ENCODE measurements at regions not wholly inside any gene's neighbourhood (a gene's known extent, or its start where the extent isn't known, plus 50 kb on each side); places are given as distances from the start of the nearest gene placed in this dataset.

DNA sequence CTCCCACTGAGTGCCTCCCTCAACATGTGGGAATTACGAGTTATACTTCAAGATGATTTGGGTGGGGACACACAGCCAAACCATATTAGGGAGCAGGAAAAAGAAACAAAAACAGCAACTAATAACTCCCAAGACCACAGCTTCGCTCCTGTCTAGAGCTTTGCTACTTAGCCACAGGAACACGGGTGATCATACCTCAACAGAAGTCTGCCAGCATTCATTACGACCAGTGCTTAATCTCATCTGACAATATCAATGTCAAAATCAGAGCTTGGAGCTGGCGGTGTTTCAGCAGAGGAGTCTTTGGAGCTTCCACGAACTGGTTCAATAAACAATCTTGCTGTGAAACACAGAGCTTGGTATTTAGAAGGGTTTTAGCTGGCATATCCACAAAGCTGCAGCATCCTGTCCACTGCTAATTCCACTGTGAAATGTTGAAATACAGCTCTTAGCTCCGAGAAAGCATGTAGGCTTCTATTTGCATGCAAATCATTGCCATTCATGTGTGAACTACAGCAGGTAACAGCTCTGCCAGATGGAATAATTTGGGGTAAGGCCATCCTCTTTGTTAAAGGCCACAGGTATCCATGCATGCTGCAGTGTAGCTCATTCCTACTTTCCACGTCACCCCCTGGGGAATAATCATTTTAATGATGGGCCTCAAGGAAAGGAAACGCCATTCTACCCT lies 128.4 kb upstream of the GOT2 start:
- TF ChIP-seq, protein P1, sequence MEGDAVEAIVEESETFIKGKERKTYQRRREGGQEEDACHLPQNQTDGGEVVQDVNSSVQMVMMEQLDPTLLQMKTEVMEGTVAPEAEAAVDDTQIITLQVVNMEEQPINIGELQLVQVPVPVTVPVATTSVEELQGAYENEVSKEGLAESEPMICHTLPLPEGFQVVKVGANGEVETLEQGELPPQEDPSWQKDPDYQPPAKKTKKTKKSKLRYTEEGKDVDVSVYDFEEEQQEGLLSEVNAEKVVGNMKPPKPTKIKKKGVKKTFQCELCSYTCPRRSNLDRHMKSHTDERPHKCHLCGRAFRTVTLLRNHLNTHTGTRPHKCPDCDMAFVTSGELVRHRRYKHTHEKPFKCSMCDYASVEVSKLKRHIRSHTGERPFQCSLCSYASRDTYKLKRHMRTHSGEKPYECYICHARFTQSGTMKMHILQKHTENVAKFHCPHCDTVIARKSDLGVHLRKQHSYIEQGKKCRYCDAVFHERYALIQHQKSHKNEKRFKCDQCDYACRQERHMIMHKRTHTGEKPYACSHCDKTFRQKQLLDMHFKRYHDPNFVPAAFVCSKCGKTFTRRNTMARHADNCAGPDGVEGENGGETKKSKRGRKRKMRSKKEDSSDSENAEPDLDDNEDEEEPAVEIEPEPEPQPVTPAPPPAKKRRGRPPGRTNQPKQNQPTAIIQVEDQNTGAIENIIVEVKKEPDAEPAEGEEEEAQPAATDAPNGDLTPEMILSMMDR (IDR thresholded peaks at IDR 0.05), result no peak
- no peak for TF ChIP-seq POLR2A (IDR thresholded peaks at IDR 0.05)

Measured in uterus (tissue), 2 donors.